HG02759 (cell line): ENCODE measurements at regions not wholly inside any gene's neighbourhood (a gene's known extent, or its start where the extent isn't known, plus 50 kb on each side); places are given as distances from the start of the nearest gene placed in this dataset.
"Not testable (repeated sequence)": the region's sequence is repeated elsewhere in the genome, so short reads cannot be mapped to it uniquely, and the experiment has no call there.

Source experiments
- ATAC-seq: cut with Tn5 transposase; IDR thresholded peaks from one replicate; pipeline ENCODE4 v1.9.1; 2021; ENCODE audit warnings: mild to moderate bottlenecking, moderate library complexity; ENCODE audit not compliant: unreplicated experiment

DNA sequence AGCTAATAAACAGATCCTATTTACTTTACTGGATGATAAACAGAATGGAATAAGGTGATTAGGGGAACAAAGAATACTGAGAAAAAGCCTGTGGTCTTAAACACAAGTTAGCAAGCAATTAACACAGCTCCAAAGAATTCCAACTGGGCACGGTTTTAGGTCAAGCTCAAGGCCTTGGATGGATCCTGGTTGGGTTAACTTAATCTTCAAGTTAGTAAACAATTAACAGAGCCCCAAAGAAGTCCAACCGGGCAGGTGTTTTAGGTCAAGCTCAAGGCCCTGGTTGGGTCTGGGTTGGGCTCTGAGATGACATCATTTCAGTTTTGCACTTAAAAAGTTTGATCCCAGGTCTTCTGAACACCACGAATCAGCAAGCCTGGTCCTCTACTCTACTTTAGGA, 1086.3 kb upstream of the TMPRSS15 start:
- ATAC-seq: no peak

DNA sequence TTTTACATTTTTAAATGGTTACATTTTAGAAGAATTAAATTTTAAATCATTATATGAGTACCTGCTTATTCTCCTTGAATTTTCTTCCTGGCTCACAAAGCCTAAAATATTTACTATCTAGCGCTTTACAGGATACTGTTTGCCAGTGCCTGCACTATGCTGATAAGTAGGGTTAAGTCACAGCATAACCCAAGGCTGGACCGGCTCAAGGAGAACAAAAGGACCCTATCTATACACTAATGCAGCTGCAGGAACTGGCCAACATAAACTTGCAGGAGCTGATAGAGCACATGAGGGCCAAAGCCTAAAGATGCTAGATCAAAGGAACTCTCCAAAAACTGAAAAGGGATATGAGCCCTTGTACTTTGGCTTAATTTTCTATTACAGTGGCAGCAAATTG, 1086.9 kb upstream of the TMPRSS15 start:
- no peak for ATAC-seq

DNA sequence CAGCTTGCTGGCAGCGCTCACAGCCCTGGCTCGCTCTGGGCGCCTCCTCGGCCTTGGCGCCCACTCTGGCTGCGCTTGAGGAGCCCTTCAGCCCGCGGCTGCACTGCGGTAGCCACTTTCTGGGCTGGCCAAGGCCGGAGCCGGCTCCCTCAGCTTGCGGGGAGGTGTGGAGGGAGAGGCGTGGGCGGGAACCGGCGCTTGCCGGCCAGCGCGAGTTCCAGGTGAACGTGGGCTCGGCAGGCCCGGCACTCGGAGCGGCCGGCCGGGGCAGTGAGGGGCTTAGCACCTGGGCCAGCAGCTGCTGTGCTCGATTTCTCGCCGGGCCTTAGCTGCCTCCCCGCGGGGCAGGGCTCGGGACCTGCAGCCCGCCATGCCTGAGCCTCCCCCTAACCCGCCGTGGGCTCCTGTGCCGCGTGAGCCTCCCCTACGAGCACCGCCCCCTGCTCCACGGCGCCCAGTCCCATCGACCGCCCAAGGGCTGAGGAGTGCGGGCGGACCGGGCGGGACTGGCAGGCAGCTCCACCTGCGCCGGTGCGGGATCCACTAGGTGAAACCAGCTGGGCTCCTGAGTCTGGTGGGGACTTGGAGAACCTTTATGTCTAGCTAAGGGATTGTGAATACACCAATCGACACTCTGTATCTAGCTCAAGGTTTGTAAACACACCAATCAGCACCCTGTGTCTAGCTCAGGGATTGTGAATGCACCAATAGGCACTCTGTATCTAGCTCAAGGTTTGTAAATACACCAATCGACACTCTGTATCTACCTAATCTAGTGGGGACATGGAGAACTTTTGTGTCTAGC, 1090.1 kb upstream of the TMPRSS15 start:
- not testable (repeated sequence) for ATAC-seq

DNA sequence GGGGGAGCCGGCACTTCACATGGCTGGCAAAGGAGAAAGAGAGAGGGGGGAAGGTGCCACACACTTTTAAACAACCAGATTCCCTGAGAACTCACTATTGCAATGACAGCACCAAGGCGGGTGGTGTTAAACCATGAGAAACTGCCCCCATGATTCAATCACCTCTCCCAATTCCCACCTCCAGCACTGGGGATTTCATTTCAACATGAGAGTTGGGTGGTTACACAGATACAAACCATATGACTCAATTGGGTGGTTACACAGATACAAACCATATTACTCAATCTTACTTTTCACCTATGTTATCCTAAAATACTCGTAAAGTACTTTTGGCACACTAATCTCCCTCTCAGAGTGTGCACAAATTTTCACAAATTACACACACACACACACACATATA, 1097.5 kb upstream of the TMPRSS15 start:
- no peak for ATAC-seq

DNA sequence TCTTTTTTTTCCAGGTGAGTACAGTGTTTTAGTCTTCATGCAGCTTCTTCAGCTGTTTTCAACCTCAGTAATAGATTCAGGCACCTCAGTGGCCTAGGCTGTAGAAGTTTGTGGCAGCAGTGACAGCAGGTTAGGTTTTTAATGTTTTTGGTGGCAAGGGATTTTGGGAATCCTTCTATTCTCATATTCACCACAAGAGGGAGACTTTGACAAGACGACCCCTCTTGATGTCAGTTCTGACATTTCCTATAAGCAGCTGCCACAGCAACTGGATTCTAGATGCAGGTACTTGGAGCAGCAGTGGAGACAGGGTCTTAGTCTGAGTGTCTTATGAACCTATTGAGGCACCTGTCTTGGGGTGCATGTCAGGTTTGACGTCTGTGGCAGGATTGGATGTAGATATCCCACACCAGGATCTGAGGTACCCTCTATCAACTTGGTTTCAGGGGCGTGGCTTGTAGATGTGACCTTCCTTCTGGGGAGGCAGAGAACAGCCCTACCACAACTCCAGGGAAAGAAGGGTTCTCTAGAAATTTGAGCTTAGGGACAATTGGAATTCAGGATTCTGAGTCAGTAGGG, 1104.2 kb upstream of the TMPRSS15 start:
- ATAC-seq: no peak

DNA sequence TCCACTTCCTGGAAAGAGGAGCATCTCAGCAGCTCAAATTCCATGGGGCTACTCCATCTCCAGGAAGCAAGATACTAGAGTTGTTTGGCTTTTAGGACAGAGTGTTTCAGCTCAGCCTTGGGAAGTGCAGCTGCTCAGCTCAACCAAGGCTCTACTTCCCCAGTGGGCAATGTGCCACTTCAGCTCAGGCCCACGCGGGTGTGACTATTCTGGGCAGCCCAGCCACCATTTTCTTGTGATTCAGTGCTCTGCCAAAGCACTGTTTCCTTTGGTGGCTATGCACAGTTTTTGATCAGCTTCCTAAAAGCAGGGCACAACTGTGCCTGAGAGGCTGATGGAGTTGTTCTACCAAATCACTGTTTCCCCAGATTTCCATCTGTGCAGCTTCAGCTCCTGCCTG, 1104.9 kb upstream of the TMPRSS15 start:
- ATAC-seq: no peak

DNA sequence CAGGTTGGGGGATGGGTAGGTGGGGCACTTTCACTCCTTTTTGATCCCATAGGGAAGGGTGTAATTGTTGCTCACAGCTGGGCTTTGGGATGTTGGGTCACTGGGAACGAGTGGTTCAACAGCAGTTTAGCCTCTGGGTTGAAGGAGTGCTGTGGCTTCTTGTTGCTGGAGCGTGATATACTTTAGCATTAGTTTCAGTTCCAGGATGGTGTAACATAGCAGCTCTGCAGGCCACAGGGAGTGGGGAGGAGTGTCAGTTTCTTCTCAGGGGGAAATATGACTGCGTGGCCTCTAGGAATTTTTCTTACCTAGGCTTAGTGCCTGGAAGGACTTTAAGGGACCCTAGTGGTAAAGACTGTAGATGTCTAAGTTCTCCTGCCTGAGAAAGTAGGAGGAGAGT, 1105.3 kb upstream of the TMPRSS15 start:
- ATAC-seq: no peak

DNA sequence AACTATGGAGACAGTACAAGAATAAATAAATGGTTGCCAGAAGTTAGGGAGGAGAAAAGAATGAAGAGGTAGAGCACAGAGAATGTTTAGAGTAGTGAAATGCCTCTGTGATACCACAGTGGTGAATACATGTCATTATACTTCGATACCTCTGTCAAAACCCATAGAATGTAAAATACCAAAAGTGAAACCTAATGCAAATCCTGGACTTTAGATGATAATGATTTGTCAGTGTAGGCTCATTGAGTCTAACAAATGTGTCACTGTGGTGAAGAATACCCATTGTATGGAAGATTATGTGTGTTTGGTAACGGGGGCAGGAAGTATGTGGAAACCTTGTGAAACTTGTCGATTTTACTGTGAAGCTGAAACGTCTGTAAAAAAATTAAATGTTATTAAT, 1106.5 kb upstream of the TMPRSS15 start:
- no peak for ATAC-seq

DNA sequence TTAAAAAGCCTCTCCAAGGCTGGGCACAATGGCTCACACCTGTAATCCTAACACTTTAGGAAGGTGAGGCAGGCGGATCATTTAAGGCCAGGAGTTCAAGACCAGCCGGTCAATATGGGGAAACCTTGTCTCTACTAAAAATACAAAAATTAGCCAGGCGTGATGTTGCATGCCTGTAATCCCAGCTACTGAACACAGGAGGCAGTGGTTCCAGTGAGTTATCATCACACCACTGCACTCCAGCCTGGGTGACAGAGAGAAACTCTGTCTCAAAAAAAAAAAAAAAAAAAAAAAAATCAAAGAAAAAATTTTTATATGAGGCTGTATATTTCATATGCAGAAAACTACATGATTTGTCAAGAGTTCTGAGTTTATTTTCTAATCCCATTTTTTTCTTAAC, 1107.1 kb upstream of the TMPRSS15 start:
- ATAC-seq: no peak

DNA sequence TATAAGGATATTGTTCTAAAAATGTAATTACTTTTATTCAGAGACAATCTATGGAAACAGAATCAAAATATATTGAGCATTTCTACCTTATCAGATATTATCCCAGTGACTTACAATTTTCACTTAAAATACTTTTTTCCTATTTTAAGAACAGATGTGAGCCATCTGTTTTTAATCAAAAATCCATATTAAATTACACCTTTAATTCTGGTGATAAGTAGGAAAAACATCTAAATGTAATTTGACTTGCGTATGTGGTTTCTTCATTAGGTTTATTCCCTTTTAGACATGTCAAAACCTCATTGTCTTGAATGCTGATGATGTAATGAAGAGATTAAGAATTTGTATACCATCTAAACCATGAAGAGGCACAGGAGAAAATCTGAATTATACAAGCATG, 1118.8 kb upstream of the TMPRSS15 start:
- no peak for ATAC-seq

DNA sequence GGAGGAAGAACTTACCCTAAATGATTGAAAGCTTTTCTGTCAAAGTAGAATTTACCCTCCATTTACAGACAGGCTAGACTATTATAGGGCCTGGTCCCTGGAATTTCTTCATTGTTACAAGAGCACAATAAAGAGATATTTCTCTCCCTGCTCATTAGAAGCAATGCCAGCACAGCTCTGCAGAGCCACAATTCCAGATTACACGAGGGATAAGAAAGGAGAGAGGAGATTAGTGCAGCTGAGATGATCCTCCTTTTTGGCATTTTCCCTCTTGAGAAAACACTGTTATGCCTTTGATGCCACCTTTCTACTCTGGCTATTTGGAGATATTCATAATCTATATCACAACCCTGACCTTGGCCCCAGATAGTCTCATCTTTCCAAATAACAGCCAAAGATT, 1119.5 kb upstream of the TMPRSS15 start:
- ATAC-seq: no peak

DNA sequence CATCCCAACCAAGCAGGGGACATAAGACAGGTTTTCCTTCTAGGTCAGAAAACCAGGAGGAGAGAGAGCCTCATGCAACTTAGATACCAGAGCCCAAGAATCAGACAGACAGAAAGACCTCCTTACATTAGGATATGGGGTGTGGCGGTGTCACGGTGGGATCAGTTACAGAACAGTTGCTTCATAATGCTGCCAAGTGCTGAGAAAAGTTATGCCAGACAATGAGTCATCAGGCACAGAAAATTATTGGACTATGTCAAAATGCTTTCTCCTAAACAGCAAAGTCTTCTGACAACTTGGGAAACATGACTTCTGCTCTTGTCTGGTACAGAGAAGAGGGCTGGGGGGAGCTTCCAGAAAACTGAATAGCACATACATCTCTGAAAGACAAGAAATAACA, 1120.2 kb upstream of the TMPRSS15 start:
- no peak for ATAC-seq

DNA sequence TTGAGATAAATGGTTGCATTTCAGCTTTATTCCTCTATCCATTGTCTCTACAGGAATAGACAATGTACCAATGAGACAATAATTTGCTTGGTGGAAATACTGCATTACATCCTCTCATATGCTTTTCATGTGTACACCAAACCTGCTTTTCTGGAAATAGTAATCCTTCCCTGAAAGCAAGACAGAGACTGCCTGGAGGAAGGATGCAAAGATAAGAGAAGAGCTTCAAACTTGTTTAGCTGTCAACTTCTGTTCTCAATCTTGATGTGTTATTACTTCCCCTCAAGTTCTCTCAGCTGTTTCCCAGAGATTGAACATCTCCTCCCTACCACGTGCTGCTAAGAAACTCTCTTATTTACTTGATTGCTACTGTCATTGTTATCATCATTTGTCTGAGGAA, 1125.4 kb upstream of the TMPRSS15 start:
- no peak for ATAC-seq

DNA sequence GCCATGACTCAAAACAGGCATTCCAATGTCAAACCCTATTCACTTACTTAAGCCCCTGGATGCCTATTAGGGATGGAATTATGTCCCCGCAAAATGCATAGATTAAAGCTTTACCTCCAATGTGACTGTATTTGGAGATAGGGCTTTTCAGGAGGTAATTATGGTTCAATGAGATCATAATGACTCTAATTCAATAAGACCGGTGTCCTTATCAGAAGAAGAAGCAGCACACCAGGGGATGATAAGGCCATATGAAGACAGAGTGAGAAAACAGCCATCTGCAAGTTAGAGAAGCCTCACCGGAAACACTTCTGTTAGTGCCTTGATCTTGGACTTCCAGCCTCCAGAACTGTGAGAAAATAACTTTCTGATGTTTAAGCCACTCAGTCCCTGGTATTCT, 1131.8 kb upstream of the TMPRSS15 start:
- ATAC-seq: no peak

DNA sequence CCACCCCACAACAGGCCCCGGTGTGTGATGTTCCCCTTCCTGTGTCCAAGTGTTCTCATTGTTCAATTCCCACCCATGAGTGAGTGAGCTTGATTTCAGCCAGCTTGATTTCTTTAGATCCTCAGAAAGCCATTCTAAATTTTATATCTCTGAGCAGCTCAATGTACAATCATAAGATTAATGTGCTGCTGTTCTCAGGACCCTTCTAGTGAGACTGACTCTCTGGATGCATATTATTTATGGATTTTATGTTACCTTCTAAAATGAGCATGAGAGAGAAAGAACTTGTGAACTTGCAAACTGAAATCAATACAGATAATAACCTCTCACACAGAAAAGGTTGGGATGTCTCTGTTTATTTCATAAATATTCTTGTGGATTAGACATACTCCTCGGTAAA, 1133.5 kb upstream of the TMPRSS15 start:
- ATAC-seq: no peak

DNA sequence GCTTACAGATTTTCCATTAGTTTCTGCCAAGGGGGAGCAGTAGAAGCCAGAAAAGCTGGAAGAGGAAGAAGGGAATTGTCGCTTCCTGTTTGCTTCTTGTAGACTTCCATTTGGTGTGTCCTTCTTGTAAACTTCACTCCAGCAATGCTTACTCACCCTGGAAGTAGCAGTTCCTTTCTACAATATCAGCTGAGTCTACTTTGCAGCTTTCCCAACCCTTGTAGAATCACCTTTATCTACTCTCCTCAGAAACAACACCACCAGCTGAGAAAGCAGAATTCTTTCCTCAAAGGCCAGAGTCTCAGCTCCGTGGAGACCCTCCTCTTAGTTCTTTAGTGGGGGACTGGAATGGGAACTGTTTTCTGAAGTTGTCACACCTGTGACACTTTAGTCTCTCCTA, 1136.7 kb upstream of the TMPRSS15 start:
- no peak for ATAC-seq

DNA sequence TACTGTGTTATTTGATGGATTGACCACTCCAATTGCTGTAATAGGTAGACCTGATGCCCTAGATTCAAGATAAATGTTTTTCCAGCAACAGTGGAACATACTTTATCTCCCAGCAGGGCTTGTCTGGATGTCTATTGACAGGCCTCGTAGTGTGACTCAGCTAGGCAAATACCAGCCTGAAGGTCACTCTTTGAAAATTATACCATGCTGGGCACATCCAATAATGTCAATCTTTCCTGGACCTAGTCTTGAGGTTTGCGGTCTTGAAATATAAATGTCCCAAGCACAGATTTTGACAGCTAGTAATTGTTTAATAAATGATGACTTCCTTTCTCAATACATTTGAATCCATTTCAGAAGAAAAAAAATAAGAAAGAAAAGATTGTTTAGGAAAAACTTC, 1138.0 kb upstream of the TMPRSS15 start:
- no peak for ATAC-seq

DNA sequence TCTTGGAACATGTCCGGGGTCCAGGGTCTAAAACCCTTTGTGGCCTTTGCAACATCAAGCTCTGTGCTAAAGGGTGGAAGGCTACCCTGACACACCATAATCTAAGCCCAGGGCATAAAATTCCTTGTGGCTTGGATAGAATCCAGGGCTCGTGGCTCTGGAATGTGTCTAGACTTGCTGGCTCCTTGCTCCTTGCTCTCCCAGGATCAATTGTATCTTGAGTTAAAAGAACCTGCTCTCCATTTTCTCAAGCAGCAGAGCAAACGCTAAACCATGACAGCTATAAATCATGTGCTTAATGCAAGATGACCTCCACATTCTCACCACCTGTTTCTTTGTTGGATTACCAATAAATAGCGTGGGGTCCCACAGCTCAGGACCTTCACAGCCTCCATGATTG, 1140.9 kb upstream of the TMPRSS15 start:
- ATAC-seq: not testable (repeated sequence)

DNA sequence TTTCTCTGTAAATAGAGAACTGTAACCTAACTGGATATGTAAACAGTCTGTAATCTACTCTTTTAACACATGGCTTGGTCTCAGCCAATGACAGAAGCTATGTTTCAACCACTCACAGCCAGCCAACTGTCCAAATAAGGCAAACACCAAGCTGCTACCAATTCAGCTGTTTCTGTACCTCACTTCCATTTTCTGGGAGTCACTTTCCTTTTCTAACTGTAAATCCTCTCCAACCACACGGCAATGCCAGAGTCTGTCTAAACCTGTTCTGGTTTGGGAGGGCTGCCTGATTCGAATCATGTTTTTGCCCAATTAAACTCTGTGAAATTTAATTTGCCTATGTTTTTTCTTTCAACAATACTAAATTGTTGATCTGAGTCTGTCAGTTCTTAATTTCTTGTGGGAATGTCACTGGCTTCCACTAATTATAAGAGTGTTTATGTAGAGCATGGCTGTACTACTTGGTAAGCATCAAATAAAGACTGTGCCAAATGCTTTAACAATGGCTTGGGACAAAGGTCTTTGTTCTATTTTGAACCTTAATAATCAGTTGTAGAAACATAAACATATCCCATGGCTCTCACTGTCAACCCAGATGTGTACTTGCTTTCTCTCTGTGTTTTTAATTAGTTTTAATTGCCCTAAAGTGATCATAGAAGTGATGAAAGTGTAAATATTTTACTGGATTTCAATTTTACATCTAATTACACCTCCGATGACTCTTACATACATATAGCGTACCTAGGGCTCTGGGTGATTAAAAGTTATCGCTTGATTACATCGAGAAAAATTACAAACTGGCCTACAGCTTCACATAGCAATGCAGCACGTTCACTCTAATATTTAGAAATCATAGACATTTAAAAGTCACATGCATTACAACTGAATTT, 1144.6 kb upstream of the TMPRSS15 start:
- no peak for ATAC-seq

DNA sequence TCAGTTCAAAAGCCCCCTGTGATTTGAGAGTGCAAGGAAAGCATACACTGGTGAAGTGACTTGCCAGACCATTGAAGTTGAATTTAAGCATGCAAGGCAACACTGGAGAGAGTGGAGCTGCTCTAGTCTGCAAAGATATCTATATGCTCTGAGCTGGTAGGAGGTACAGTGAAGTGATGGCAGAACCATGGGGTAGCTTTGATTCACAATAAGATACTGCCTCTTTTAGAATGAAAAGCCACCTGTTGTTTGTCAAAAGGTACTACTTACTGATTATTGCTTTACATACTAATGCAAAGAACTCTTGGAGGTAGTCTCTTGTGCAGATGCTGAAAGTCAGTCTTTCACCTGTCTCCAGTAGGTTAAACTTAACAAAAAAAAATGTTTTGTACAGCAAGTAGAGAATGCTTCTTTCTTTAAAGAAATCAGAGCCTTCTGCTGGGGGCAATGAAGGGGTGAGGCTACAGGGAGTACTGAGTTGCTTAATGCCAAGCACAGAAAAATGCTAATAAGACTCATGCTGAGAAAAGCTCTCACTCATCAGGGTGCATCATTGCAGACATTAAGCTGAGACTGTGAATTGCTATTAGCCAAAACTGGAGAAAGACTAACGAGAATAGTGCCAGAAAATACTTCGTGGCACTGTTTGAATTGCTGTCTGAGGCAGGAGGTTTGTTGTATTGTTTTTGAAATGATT, 1150.5 kb upstream of the TMPRSS15 start:
- ATAC-seq: no peak

DNA sequence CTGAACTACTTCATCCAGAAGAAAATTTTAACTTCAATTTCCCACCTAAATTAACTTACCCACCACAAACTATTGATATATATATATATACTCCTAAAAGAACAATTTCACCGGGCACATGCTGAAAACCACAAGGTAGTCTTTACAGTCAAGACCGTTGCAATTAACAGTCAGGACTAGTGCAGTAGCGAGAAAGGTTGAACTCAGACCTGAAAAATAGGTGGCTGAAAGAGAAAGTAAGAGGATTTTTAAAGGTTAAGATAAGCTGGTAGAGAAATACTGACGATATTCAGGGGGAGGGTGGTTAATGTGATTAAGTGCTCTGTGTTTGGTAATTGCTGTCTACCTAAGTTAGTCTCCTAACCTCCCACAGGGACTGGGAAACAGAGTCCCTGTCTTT, 1153.5 kb upstream of the TMPRSS15 start:
- no peak for ATAC-seq
